K562 (cell line): ENCODE measurements at regions not wholly inside any gene's neighbourhood (a gene's known extent, or its start where the extent isn't known, plus 50 kb on each side); places are given as distances from the start of the nearest gene placed in this dataset.
A peak's percentile ranks its signal among the peaks of the same experiment; 100 is the strongest.

ENCODE experiments used
- BDP1 ChIP-seq: IDR thresholded peaks from 3 replicates; pipeline ENCODE4 v1.6.1; 2011; ENCODE audit not compliant: insufficient read length, insufficient read depth
- BRD9 ChIP-seq: fragments of 450-650 bp; IDR thresholded peaks from 2 replicates; pipeline ENCODE4 v1.6.1; 2018; ENCODE audit warnings: low read depth; ENCODE audit not compliant: partially characterized antibody
- CBFA2T3 ChIP-seq: fragments of 450-650 bp; IDR thresholded peaks from 2 replicates; pipeline ENCODE4 v1.6.1; 2017
- EGR1 ChIP-seq: fragments of 450-650 bp; conservative IDR thresholded peaks from 2 replicates; pipeline ENCODE4 v1.6.1; 2017; ENCODE audit warnings: mild to moderate bottlenecking
- ETV6 ChIP-seq, 3 experiments: fragments of 150-350 bp in 1 of 3; sonication (generic) in 1 of 3; formaldehyde crosslinking in 1 of 3; IDR thresholded peaks; 2 replicates each; pipeline versions ENCODE4 v1.6.1 to v1.8.0; 2014 to 2022; ENCODE audit warnings: borderline replicate concordance in 2 of 3, low read depth in 2 of 3, antibody characterized with exemption in 1 of 3, low read length in 1 of 3, mild to moderate bottlenecking in 1 of 3, missing genetic modification reagents in 1 of 3
- FOSL1 ChIP-seq: fragments of 200-800 bp; sonication (Bioruptor generic); conservative IDR thresholded peaks from 2 replicates; pipeline ENCODE4 v1.6.1; 2016; ENCODE audit warnings: missing genetic modification characterization, missing compliant biosample characterization
- FOXO4 ChIP-seq: fragments of 450-650 bp; formaldehyde crosslinking; IDR thresholded peaks from 2 replicates; pipeline ENCODE4 v1.4.0; 2020; ENCODE audit warnings: mild to moderate bottlenecking, moderate library complexity
- HDAC8 ChIP-seq: fragments of 450-650 bp; IDR thresholded peaks from 2 replicates; pipeline ENCODE4 v1.6.1; 2016; ENCODE audit warnings: mild to moderate bottlenecking, missing genetic modification characterization, moderate library complexity, missing compliant biosample characterization
- HNRNPH1 ChIP-seq: fragments of 200-400 bp; formaldehyde crosslinking; optimal IDR thresholded peaks from 2 replicates; pipeline ENCODE3; 2017; ENCODE audit warnings: low read depth, mild to moderate bottlenecking, low read length, moderate library complexity
- MEF2D ChIP-seq: conservative IDR thresholded peaks from 2 replicates; pipeline ENCODE4 v1.6.1; 2016; ENCODE audit warnings: low read depth, missing genetic modification characterization, missing compliant biosample characterization
- NFE2 ChIP-seq: IDR thresholded peaks from 2 replicates; pipeline ENCODE4 v1.6.1; 2014; ENCODE audit warnings: antibody characterized with exemption, low read depth
- NR2C1 ChIP-seq, 2 experiments: fragments of 450-650 bp; IDR thresholded peaks; 2 replicates each; pipeline ENCODE4 v1.6.1; 2017; ENCODE audit warnings: mild to moderate bottlenecking in 2 of 2, antibody characterized with exemption in 1 of 2, inconsistent platforms in 1 of 2, missing compliant biosample characterization in 1 of 2, missing genetic modification characterization in 1 of 2
- RERE ChIP-seq: sonication (generic); formaldehyde crosslinking; IDR thresholded peaks from 2 replicates; pipeline ENCODE4 v1.8.0; 2023; ENCODE audit warnings: missing genetic modification reagents, mild to moderate bottlenecking, borderline replicate concordance
- SMARCE1 ChIP-seq: fragments of 450-650 bp; IDR thresholded peaks from 2 replicates; pipeline ENCODE4 v1.7.1; 2016; ENCODE audit warnings: mild to moderate bottlenecking
- ZNF274 ChIP-seq: IDR thresholded peaks from 2 replicates; pipeline ENCODE4 v1.6.1; 2011; ENCODE audit warnings: low read depth, mild to moderate bottlenecking, low read length, moderate library complexity, borderline replicate concordance
- TF ChIP-seq, protein P1 (sequence below), 2 experiments: fragments of 200-800 bp in 1 of 2; sonication (Bioruptor generic) in 1 of 2; sonication (generic) in 1 of 2; formaldehyde crosslinking in 1 of 2; IDR thresholded peaks in 1 of 2; conservative IDR thresholded peaks in 1 of 2; 2 replicates each; pipeline versions ENCODE4 v1.5.0 to v1.6.1; 2016 to 2020; ENCODE audit warnings: missing compliant biosample characterization in 1 of 2, missing genetic modification characterization in 1 of 2, missing genetic modification reagents in 1 of 2
- TF ChIP-seq, protein P2 (sequence below): fragments of 450-650 bp; IDR thresholded peaks from 2 replicates; pipeline ENCODE4 v1.6.1; 2017; ENCODE audit warnings: mild to moderate bottlenecking, moderate library complexity

DNA sequence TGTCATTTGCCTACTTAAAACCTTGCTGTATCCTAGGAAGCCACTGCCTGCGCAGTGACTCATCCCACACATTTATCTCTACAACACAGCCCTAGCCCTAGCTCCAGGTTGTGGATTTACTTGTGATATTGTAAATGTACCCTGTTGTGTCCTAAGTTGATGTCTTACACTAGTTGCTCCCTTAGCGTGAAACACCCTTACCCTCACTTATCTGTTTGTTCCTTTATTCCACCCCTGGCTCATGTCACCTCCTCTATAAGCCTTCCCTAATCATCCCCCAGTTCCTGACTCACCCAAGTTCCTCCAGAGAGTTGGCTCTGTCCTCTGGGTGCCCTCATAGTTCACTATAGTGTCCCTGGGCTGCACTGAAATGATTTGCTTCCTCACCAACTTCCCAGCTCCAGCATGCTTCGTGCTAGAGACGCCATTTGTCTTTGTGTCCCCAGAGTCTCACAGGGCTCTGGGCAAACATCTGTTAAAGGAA is 431.8 kb upstream of the FAT3 start (continued):
- TF ChIP-seq, protein P1, sequence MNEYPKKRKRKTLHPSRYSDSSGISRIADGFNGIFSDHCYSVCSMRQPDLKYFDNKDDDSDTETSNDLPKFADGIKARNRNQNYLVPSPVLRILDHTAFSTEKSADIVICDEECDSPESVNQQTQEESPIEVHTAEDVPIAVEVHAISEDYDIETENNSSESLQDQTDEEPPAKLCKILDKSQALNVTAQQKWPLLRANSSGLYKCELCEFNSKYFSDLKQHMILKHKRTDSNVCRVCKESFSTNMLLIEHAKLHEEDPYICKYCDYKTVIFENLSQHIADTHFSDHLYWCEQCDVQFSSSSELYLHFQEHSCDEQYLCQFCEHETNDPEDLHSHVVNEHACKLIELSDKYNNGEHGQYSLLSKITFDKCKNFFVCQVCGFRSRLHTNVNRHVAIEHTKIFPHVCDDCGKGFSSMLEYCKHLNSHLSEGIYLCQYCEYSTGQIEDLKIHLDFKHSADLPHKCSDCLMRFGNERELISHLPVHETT (CRISPR knock-in tag; conservative IDR thresholded peaks at IDR 0.05 in 1 of 2, IDR thresholded peaks at IDR 0.05 in 1 of 2), result peak in 1 of 2 experiments; percentile 49; a peak in 1 of 4 replicates
- TF ChIP-seq NFE2 (no peak), RERE (no peak), EGR1 (0 out of 2 replicates have a peak, but pooled peaks have one; percentile 13), NR2C1 (IDR thresholded peaks at IDR 0.05) (no peak), NR2C1 (tag; IDR thresholded peaks at IDR 0.05) (peak; percentile 37; the same call in 1 of the 2 replicates), FOXO4 (CRISPR knock-in tag) (no peak), CBFA2T3 (peak; percentile 94), HNRNPH1 (no peak), MEF2D (tag) (peak; percentile 32; the same call in 1 of the 2 replicates), BRD9 (peak; percentile 71), BDP1 (no peak), HDAC8 (tag) (no peak), FOSL1 (tag) (peak; percentile 98), ETV6 (IDR thresholded peaks at IDR 0.05; ENCODE audit: borderline replicate concordance in 1 of 2, low read depth in 2 of 2, low read length in 1 of 2) (no peak), ETV6 (CRISPR knock-in tag; IDR thresholded peaks at IDR 0.05; ENCODE audit: borderline replicate concordance) (no peak), SMARCE1 (peak; percentile 94), ZNF274 (no peak)
- TF ChIP-seq, protein P2, sequence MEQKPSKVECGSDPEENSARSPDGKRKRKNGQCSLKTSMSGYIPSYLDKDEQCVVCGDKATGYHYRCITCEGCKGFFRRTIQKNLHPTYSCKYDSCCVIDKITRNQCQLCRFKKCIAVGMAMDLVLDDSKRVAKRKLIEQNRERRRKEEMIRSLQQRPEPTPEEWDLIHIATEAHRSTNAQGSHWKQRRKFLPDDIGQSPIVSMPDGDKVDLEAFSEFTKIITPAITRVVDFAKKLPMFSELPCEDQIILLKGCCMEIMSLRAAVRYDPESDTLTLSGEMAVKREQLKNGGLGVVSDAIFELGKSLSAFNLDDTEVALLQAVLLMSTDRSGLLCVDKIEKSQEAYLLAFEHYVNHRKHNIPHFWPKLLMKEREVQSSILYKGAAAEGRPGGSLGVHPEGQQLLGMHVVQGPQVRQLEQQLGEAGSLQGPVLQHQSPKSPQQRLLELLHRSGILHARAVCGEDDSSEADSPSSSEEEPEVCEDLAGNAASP, result no peak
